Muscle layer of duodenum (tissue), 2 donors: ENCODE measurements at regions not wholly inside any gene's neighbourhood (a gene's known extent, or its start where the extent isn't known, plus 50 kb on each side); places are given as distances from the start of the nearest gene placed in this dataset.

Source experiments
- H3K27ac ChIP-seq: one replicate; pipeline ENCODE4 v1.7.0; 2013; ENCODE audit warnings: mild to moderate bottlenecking, low read length
- H3K27me3 ChIP-seq: one replicate; pipeline ENCODE4 v1.7.0; 2013; ENCODE audit warnings: low read depth, mild to moderate bottlenecking, control low read depth, low read length
- H3K36me3 ChIP-seq, 2 donors: one replicate each; pipeline ENCODE4 v1.7.0; 2013; ENCODE audit warnings: low read length in 2 of 2, control low read depth in 1 of 2, mild to moderate bottlenecking in 1 of 2; ENCODE audit not compliant: insufficient read depth in 2 of 2, control insufficient read depth in 1 of 2
- H3K4me1 ChIP-seq, 2 donors: one replicate each; pipeline ENCODE4 v1.7.0; 2013; ENCODE audit warnings: low read length in 2 of 2, mild to moderate bottlenecking in 2 of 2, control low read depth in 1 of 2, moderate library complexity in 1 of 2; ENCODE audit not compliant: insufficient read depth in 2 of 2, control insufficient read depth in 1 of 2
- H3K4me3 ChIP-seq, 2 donors: one replicate each; pipeline ENCODE4 v1.7.0; 2013; ENCODE audit warnings: low read length in 2 of 2, low read depth in 1 of 2, mild to moderate bottlenecking in 1 of 2
- H3K9me3 ChIP-seq, 2 donors: one replicate each; pipeline ENCODE4 v1.7.0; 2013; ENCODE audit warnings: low read length in 2 of 2, control low read depth in 1 of 2, mild to moderate bottlenecking in 1 of 2; ENCODE audit not compliant: control insufficient read depth in 1 of 2
- donor health status: healthy.

- H3K27me3 ChIP-seq: no peaks in the 10 kb centered on the region
- no peaks in the 10 kb centered on the region for H3K4me1 ChIP-seq
- H3K9me3 ChIP-seq: no peaks in the 10 kb centered on the region
- no peak overlapping the region for H3K27ac ChIP-seq
- no peaks in the 10 kb centered on the region for H3K36me3 ChIP-seq
- no peak overlapping the region for H3K4me3 ChIP-seq
Measured at GRCh38 chr2:219820767-219821166, 193.3 kb downstream of the SLC4A3 start.

- Histone ChIP-seq H3K4me1 (no peaks in the 10 kb centered on the region), H3K36me3 (no peaks in the 10 kb centered on the region)
Measured at GRCh38 chr2:219823574-219823973, 196.1 kb downstream of the SLC4A3 start.

DNA sequence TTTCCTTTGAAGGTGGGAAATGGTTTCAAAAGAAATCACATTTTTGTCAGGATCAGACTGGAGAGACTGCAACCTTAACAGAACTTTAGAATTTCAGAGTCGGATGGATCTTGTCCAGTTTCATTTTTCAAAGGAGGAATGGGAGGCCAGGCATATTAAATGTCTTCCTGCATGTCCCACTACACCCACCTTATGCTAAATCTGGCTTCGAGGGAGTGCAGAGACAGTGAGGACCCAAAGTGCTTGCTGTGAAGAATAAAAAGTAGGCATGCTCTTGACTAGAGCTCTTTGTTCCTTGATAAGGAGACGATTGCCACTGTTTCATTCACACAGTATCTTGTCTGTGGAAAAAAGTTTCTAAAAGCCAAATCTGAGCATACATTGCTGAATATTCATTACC, 197.6 kb downstream of the SLC4A3 start:
- H3K9me3 ChIP-seq: no peaks in the 10 kb centered on the region
- no peak overlapping the region for H3K4me3 ChIP-seq
- no peak overlapping the region for H3K27ac ChIP-seq
- no peaks in the 10 kb centered on the region for H3K27me3 ChIP-seq
- H3K4me1 ChIP-seq: no peaks in the 10 kb centered on the region
- H3K36me3 ChIP-seq: no peaks in the 10 kb centered on the region

More at GRCh38 chr2:219823574-219823973, 196.1 kb downstream of the SLC4A3 start:
- no peak overlapping the region for H3K4me3 ChIP-seq
- H3K9me3 ChIP-seq: no peaks in the 10 kb centered on the region
- no peaks in the 10 kb centered on the region for H3K27me3 ChIP-seq
- H3K27ac ChIP-seq: no peak overlapping the region

DNA sequence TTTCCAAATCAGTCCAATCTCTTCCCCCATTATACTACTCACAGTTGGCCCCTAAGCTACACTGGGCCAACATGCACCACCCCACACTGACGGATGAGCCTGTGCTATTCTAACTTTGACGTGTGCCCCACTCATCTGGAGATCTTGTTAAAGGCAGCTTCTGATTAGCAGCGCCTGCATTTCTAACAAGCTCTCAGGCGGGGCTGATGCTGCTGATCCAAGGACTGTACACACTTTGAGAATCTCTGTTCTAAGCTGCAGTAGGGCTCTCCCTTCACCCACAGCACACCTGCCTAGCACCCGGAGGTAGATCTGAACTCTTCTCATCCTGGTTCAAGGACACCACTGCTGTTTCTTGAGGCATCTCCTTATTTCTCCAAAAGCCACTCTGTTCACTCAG, 200.7 kb downstream of the SLC4A3 start:
- H3K27ac ChIP-seq: no peak overlapping the region
- no peak overlapping the region for H3K4me3 ChIP-seq
- H3K4me1 ChIP-seq: no peaks in the 10 kb centered on the region
- H3K27me3 ChIP-seq: no peaks in the 10 kb centered on the region
- H3K36me3 ChIP-seq: no peaks in the 10 kb centered on the region
- no peaks in the 10 kb centered on the region for H3K9me3 ChIP-seq

DNA sequence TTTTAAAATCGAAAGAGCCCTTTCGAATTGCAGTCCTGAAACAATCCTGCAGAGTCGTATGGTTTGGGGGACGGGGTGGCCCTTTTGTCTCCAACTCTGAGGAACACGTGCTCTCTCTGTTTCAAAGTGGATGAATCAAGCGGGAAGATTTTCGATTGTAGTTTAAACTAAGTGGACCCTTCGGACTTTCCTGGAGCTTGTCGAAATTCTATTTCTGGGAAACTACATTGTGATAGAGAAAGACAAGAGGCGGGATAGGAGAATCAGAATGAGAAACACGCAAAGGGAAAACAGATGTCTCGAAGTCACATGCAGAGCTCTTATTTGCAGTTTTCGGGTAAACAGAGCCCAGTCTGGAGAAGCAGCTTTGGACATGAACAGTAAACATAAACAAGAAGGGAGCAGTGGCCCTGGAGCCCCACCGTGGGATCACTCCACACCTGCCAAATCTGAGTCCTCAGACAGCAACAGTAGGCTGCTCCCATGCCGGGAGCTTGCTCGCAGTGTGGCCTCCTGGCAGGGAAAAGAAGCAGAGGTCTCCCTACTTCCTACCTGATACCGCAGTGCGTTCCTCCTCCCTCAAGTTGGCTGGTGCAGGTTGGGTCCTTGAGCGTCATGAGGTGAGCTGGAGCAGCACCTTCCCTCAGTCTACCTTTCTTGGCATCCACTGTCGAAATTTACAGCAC, 202.4 kb downstream of the SLC4A3 start:
- Histone ChIP-seq H3K9me3 (no peaks in the 10 kb centered on the region), H3K27ac (no peak overlapping the region), H3K4me3 (no peak overlapping the region), H3K36me3 (no peaks in the 10 kb centered on the region), H3K27me3 (no peaks in the 10 kb centered on the region), H3K4me1 (no peaks in the 10 kb centered on the region)

- Histone ChIP-seq H3K4me1 (no peaks in the 10 kb centered on the region), H3K27me3 (no peaks in the 10 kb centered on the region), H3K4me3 (no peak overlapping the region), H3K36me3 (no peaks in the 10 kb centered on the region), H3K9me3 (no peaks in the 10 kb centered on the region), H3K27ac (no peak overlapping the region)
Measured at GRCh38 chr2:219830353-219830738, 202.9 kb downstream of the SLC4A3 start.

DNA sequence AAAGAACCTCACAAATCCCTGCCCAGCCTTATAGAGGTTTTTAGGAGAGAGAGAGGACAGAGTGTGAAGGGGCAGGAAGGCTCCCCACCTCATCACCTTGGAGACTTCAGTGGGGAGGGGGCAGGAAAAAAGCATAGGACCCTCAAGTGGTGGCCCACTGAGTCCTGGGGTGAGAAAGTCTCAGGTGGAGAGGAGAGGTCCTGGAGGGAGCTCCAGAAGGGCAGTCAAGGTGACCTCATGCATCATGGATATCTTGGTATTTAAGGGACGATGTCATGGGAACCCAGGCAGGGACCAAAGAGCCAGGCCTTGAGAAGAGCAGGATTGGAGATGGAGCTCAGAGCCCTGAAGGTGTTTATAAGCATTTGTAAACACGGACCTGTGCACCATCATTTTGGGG, 204.5 kb downstream of the SLC4A3 start:
- Histone ChIP-seq H3K27ac (no peak overlapping the region), H3K27me3 (no peaks in the 10 kb centered on the region), H3K9me3 (no peaks in the 10 kb centered on the region), H3K4me3 (no peak overlapping the region), H3K36me3 (no peaks in the 10 kb centered on the region), H3K4me1 (no peaks in the 10 kb centered on the region)

- Histone ChIP-seq H3K36me3 (no peaks in the 10 kb centered on the region), H3K4me3 (no peak overlapping the region), H3K4me1 (no peaks in the 10 kb centered on the region), H3K9me3 (no peaks in the 10 kb centered on the region), H3K27me3 (no peaks in the 10 kb centered on the region), H3K27ac (no peak overlapping the region)
Measured at GRCh38 chr2:219832904-219833303, 205.5 kb downstream of the SLC4A3 start.

DNA sequence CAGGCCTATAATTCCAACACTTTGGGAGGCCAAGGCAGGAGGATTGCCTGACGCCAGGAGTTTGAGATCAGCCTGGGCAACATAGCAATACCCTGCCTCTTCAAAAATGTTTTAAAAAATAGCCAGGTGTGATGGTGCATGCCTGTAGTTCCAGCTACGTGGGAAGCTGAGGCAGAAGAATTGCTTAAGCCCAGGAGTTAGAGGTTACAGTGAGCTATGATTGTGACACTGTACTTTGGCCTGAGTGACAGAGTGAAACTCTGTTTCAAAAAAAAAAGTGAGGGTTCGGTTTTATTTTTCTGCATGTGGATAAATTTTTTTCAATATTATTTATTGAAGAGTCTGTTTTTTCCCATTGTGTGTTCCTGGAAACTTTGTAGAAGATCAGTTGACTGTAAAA, 208.1 kb downstream of the SLC4A3 start:
- no peaks in the 10 kb centered on the region for H3K9me3 ChIP-seq
- H3K27me3 ChIP-seq: no peaks in the 10 kb centered on the region
- H3K36me3 ChIP-seq: no peaks in the 10 kb centered on the region
- no peaks in the 10 kb centered on the region for H3K4me1 ChIP-seq
- H3K27ac ChIP-seq: no peak overlapping the region
- no peak overlapping the region for H3K4me3 ChIP-seq

DNA sequence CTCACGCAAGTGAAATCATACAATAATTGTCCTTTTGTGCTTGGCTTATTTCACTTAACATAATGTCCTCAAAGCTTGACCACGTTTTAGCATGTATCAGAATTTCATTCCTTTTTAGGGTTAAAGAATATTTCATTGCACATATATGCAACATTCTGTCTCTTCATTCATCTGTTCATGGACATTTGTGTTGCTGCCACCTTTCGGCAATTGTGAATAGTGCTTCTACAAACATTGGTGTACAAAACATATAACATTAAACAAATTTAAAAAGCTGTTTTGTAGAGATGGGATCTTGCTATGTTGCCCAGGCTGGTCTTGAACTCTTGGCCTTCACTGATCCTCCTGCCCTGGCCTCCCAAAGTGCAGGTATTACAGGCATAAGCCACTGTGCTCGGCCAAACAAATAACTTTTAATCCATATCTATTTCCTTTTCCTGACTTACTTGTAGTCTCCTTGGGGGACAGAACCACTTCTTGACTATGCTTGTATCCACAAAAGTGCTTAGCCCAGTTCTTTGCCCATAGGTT, 209.3 kb downstream of the SLC4A3 start:
- Histone ChIP-seq H3K4me1 (no peaks in the 10 kb centered on the region), H3K27ac (no peak overlapping the region), H3K9me3 (no peaks in the 10 kb centered on the region), H3K27me3 (no peaks in the 10 kb centered on the region), H3K4me3 (no peak overlapping the region), H3K36me3 (no peaks in the 10 kb centered on the region)

GRCh38 chr2:219844401-219845091, 217.1 kb downstream of the SLC4A3 start:
- Histone ChIP-seq H3K27ac (no peak overlapping the region), H3K36me3 (no peaks in the 10 kb centered on the region), H3K4me1 (no peaks in the 10 kb centered on the region), H3K9me3 (no peaks in the 10 kb centered on the region), H3K27me3 (no peaks in the 10 kb centered on the region), H3K4me3 (no peak overlapping the region)
